GM12878 (cell line): ENCODE measurements at regions not wholly inside any gene's neighbourhood (a gene's known extent, or its start where the extent isn't known, plus 50 kb on each side); places are given as distances from the start of the nearest gene placed in this dataset.
"Not testable (repeated sequence)": the region's sequence is repeated elsewhere in the genome, so short reads cannot be mapped to it uniquely, and the experiment has no call there.

Experiments used
- ATAC-seq: fragments of 200-7000 bp; cut with Tn5 transposase; 3 replicates; pipeline ENCODE4 v1.9.1; 2020; ENCODE audit warnings: mild to moderate bottlenecking, moderate library complexity
- BruUV-seq: library from RNA; stranded (reverse); fragments of 400-500 nt; replicated peaks from 2 replicates; lab custom pipeline; 2021; lab: Mats Ljungman, UMichigan
- CTCF ChIA-PET: fragments of 300-600 bp; sonication (Branson Sonifier 250); formaldehyde crosslinking; extraction: SDS; loops from one replicate; lab custom pipeline; 2021; ENCODE audit warnings: inconsistent platforms; lab: Yijun Ruan, JAX
- POLR2A ChIA-PET: fragments of 350-600 bp; formaldehyde crosslinking; extraction: SDS; loops from one replicate; lab custom pipeline; 2021; ENCODE audit warnings: inconsistent platforms; lab: Charles Lee
- RAD21 ChIA-PET: fragments of 300-600 bp; sonication (Branson Sonifier 250); formaldehyde crosslinking; loops from one replicate; lab custom pipeline; 2023; ENCODE audit warnings: antibody characterized with exemption; ENCODE audit not compliant: unreplicated experiment; lab: Charles Lee
- SMC1A ChIA-PET: fragments of 300-600 bp; sonication (Branson Sonifier 250); formaldehyde crosslinking; loops from one replicate; lab custom pipeline; 2023; ENCODE audit not compliant: unreplicated experiment, uncharacterized antibody; lab: Charles Lee
- DNase-seq: peaks from one replicate; pipeline ENCODE4 v3.0.0-alpha.2; 2011; ENCODE audit warnings: low read depth, low spot score
- FAIRE-seq: peaks from 3 replicates; lab custom pipeline; 2011; peaks lifted over from hg19 to GRCh38; lab: Jason Lieb, UNC
- H2AFZ ChIP-seq: 2 replicates; pipeline ENCODE4 v1.6.0; 2011; ENCODE audit warnings: low read depth, low read length, control low read depth; ENCODE audit not compliant: control insufficient read depth
- H3K27ac ChIP-seq: 2 replicates; pipeline ENCODE4 v1.5.1; 2011; ENCODE audit warnings: control low read depth; ENCODE audit not compliant: control insufficient read depth, insufficient read depth
- H3K27me3 ChIP-seq, 2 experiments: replicated peaks in 1 of 2; 2 replicates each; pipeline versions ENCODE4 v1.6.0 to v1.6.1; 2011; ENCODE audit warnings: low read length in 1 of 2; ENCODE audit not compliant: control insufficient read depth in 2 of 2, insufficient read depth in 2 of 2
- H3K36me3 ChIP-seq, 2 experiments: 2 replicates each; pipeline ENCODE4 v1.5.1; 2011; ENCODE audit warnings: low read length in 1 of 2; ENCODE audit not compliant: control insufficient read depth in 2 of 2, insufficient read depth in 2 of 2
- H3K4me1 ChIP-seq: 2 replicates; pipeline ENCODE4 v1.6.1; 2011; ENCODE audit warnings: mild to moderate bottlenecking, low read length, moderate library complexity, mixed read lengths; ENCODE audit not compliant: control insufficient read depth, insufficient read depth
- H3K4me2 ChIP-seq: 2 replicates; pipeline ENCODE4 v1.6.0; 2011; ENCODE audit warnings: control low read depth; ENCODE audit not compliant: control insufficient read depth, insufficient read depth
- H3K4me3 ChIP-seq: fragments of 200-600 bp; sonication (generic); 2 replicates; pipeline ENCODE4 v1.5.1; 2016
- H3K79me2 ChIP-seq: 2 replicates; pipeline ENCODE4 v1.6.0; 2011; ENCODE audit warnings: low read length; ENCODE audit not compliant: control insufficient read depth, insufficient read depth
- H3K9ac ChIP-seq: 2 replicates; pipeline ENCODE4 v1.8.0; 2011; ENCODE audit warnings: low read length, control low read depth, mixed read lengths; ENCODE audit not compliant: control insufficient read depth, insufficient read depth
- H3K9me3 ChIP-seq: replicated peaks from 3 replicates; pipeline ENCODE4 v1.5.1; 2011; ENCODE audit warnings: mild to moderate bottlenecking, low read length; ENCODE audit not compliant: control insufficient read depth, insufficient read depth
- H4K20me1 ChIP-seq: 2 replicates; pipeline ENCODE4 v1.6.0; 2011; ENCODE audit not compliant: control insufficient read depth, insufficient read depth
- HDAC2 ChIP-seq: fragments of 200-600 bp; sonication (generic); IDR thresholded peaks from 2 replicates; pipeline ENCODE4 v1.6.1; 2017
- SREBF2 ChIP-seq: IDR thresholded peaks from 2 replicates; pipeline ENCODE4 v1.6.1; 2012; ENCODE audit warnings: mild to moderate bottlenecking, low read length
- WGBS: methylation state at CpG from one replicate; pipeline ENCODE4 v1.1.6; 2016; ENCODE audit warnings: low lambda C conversion rate; ENCODE audit not compliant: insufficient replicate concordance, insufficient coverage; ENCODE audit errors: missing lambda C conversion rate; 5-methylcytosine and 5-hydroxymethylcytosine counted together
- in situ Hi-C: fragments of 300-500 bp; cut with MboI; formaldehyde crosslinking; loops from 9 replicates; pipeline ENCODE4 v1.14.3; 2018; ENCODE audit warnings: mixed read lengths
- intact Hi-C: fragments of 100-400 bp; cut with micrococcal nuclease; formaldehyde crosslinking; loops from one replicate; pipeline ENCODE4 v1.14.2; 2022; ENCODE audit not compliant: unreplicated experiment
- TF ChIP-seq, protein P1 (sequence below): IDR thresholded peaks from 2 replicates; pipeline ENCODE4 v1.6.1; 2011; ENCODE audit warnings: low read depth, mild to moderate bottlenecking, low read length, moderate library complexity, borderline replicate concordance; ENCODE audit errors: extremely low read depth

DNA sequence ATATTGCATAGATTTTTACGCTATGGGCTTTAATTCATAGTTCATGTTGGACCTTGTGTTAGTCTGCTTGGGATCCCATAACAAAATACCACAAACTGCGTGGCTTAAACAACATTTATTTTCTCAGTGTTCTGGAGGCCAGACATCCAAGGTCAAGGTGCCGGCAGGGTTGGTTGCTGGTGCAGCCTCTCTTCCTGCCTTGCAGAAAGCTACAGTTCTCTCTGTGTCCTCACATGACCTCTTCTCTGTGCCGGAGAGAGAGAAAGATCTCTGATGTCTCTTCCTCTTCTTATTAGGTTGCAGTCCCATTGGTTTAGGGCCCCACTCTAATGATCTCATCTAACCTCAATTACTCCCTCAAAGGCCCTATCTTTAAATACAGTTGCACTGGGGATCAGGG lies 170.5 kb downstream of the IPO8 start:
- no peak for TF ChIP-seq SREBF2
- TF ChIP-seq HDAC2: no peak
- TF ChIP-seq, protein P1, sequence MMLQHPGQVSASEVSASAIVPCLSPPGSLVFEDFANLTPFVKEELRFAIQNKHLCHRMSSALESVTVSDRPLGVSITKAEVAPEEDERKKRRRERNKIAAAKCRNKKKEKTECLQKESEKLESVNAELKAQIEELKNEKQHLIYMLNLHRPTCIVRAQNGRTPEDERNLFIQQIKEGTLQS: no peak
- Histone ChIP-seq H3K79me2 (no peaks in the 10 kb centered on the region), H2AFZ (no peak overlapping the region), H3K27me3 (no peaks in the 10 kb centered on the region), H3K9me3 (no peaks in the 10 kb centered on the region), H3K9ac (no peak overlapping the region), H3K4me3 (no peak overlapping the region), H4K20me1 (no peaks in the 10 kb centered on the region), H3K4me2 (no peak overlapping the region), H3K4me1 (no peaks in the 10 kb centered on the region), H3K36me3 (no peaks in the 10 kb centered on the region), H3K27ac (no peak overlapping the region)
- ChIA-PET RAD21 (no interaction called here), POLR2A (no interaction called here), CTCF (no interaction called here), SMC1A (no interaction called here)
- no peak for ATAC-seq
- no peak for DNase-seq
- no TSS peak for BruUV-seq
- intact Hi-C loops (no loop called here), in situ Hi-C loops (no loop called here)
- no peak for FAIRE-seq
- 62% methylated on average over 4 of the region's 4 CpGs for WGBS

DNA sequence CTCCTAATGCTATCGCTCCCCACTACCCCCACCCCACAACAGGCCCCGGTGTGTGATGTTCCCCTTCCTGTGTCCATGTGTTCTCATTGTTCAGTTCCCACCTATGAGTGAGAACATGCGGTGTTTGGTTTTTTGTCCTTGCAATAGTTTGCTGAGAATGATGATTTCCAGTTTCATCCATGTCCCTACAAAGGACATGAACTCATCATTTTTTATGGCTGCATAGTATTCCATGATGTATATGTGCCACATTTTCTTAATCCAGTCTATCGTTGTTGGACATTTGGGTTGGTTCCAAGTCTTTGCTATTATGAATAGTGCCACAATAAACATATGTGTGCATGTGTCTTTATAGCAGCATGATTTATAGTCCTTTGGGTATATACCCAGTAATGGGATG lies 175.4 kb downstream of the IPO8 start:
- H3K36me3 ChIP-seq, H4K20me1 ChIP-seq, RAD21 ChIA-PET, FAIRE-seq, H3K4me2 ChIP-seq, H3K79me2 ChIP-seq, H3K27me3 ChIP-seq, POLR2A ChIA-PET, H3K4me1 ChIP-seq, H3K9ac ChIP-seq, DNase-seq, H3K27ac ChIP-seq, intact Hi-C loops, H2AFZ ChIP-seq, SMC1A ChIA-PET, BruUV-seq, H3K4me3 ChIP-seq, CTCF ChIA-PET, ATAC-seq, H3K9me3 ChIP-seq, in situ Hi-C loops: not testable (repeated sequence)
- 43% methylated on average over 3 of the region's 4 CpGs for WGBS
